ENCODE measurements at regions not wholly inside any gene's neighbourhood (a gene's known extent, or its start where the extent isn't known, plus 50 kb on each side); places are given as distances from the start of the nearest gene placed in this dataset.

DNA sequence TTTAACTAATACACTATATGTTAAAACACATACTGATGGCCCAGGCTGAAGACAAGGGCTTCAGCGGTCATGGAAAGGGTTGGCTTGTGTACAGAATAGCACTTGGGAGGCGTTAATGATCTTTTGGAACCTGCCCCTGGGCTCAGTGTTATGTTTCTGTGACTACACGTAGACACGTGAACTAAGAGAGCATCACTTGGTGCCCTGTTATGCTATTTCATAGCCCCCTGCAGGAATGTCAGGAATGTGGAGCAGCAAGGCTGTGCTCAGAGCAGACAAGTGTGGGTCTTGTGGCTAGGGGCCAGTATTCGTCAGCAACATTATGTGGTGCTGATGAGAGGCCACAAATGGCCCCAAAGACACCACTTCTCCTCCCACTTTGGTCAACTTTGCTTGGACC, 132.4 kb downstream of the MAP3K21 start:
- Histone ChIP-seq H3K4me1 (ENCODE audit: insufficient read depth) (no peaks in the 10 kb centered on the region), H3K4me3 (no peak overlapping the region), H3K27me3 (no peaks in the 10 kb centered on the region), H3K27ac (no peak overlapping the region), H3K36me3 (no peaks in the 10 kb centered on the region), H3K9me3 (no peaks in the 10 kb centered on the region)
- intact Hi-C loops (cut with DNase I) = no loop called here
- no peak for TF ChIP-seq POLR2A (IDR thresholded peaks at IDR 0.05)
- TF ChIP-seq, protein P1, sequence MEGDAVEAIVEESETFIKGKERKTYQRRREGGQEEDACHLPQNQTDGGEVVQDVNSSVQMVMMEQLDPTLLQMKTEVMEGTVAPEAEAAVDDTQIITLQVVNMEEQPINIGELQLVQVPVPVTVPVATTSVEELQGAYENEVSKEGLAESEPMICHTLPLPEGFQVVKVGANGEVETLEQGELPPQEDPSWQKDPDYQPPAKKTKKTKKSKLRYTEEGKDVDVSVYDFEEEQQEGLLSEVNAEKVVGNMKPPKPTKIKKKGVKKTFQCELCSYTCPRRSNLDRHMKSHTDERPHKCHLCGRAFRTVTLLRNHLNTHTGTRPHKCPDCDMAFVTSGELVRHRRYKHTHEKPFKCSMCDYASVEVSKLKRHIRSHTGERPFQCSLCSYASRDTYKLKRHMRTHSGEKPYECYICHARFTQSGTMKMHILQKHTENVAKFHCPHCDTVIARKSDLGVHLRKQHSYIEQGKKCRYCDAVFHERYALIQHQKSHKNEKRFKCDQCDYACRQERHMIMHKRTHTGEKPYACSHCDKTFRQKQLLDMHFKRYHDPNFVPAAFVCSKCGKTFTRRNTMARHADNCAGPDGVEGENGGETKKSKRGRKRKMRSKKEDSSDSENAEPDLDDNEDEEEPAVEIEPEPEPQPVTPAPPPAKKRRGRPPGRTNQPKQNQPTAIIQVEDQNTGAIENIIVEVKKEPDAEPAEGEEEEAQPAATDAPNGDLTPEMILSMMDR (IDR thresholded peaks at IDR 0.05) = no peak
- TF ChIP-seq EP300 (IDR thresholded peaks at IDR 0.05) = no peak
- WGBS, 3 donors = 52 to 55% (median 52%) methylated on average over 5 of the region's 5 CpGs
- no peak for DNase-seq

DNA sequence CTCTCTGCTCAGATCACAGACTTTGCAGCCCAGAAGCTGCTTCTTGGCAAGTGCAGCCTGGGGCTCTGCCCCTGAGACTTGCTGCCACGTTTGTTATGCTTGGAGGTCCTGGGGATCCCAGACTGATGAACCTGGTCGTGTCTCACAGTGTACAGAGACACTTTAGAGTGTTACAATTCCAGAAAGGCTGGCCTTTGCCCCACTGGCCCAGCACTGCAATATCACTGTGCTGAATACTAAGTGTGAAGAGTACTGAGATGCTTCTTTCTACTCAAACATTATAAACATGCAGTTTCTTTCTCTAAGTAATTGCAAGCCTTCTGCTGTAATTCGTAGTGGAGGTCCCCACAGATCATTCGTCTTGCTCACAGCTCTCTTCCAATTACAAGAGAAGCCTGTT, 133.2 kb downstream of the MAP3K21 start:
- no peak for DNase-seq
- Histone ChIP-seq H3K4me3 (no peak overlapping the region), H3K4me1 (ENCODE audit: insufficient read depth) (no peaks in the 10 kb centered on the region), H3K9me3 (no peaks in the 10 kb centered on the region), H3K27ac (no peak overlapping the region), H3K27me3 (no peaks in the 10 kb centered on the region), H3K36me3 (no peaks in the 10 kb centered on the region)
- 57 to 67% (median 63%) methylated on average over 4 of the region's 4 CpGs for WGBS, 3 donors
- TF ChIP-seq EP300 (IDR thresholded peaks at IDR 0.05) (no peak), POLR2A (IDR thresholded peaks at IDR 0.05) (no peak)
- TF ChIP-seq, protein P1 (IDR thresholded peaks at IDR 0.05) = no peak
- intact Hi-C loops (cut with DNase I) = no loop called here

DNA sequence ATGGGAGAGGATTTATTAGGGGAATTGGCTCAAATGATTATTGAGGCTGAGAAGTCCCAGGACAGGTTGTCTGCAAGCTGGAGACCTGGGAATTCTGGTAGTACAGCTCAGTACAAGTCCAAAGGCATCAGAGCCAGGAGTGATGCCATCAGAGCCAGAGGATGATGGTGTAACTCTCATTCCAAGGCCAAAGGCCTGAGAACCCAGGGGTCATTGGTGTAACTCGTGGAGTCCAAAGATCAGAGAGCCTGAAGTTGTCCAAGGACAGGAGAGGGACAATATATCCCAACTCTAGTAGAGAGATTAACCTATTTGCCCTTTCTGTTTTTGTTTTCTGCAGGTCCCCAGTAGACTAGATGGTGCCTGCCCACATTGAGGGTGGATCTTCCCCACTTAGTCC, 134.3 kb downstream of the MAP3K21 start:
- Histone ChIP-seq H3K4me3 (no peak overlapping the region), H3K27ac (no peak overlapping the region), H3K27me3 (no peaks in the 10 kb centered on the region), H3K4me1 (ENCODE audit: insufficient read depth) (no peaks in the 10 kb centered on the region), H3K9me3 (no peaks in the 10 kb centered on the region), H3K36me3 (no peaks in the 10 kb centered on the region)
- no peak for DNase-seq
- TF ChIP-seq, protein P1 (IDR thresholded peaks at IDR 0.05) = no peak
- TF ChIP-seq EP300 (IDR thresholded peaks at IDR 0.05) (no peak), POLR2A (IDR thresholded peaks at IDR 0.05) (no peak)
- intact Hi-C loops (cut with DNase I) = no loop called here
- WGBS, 3 donors = 38 to 82% (median 39%) methylated on average over 1 of the region's 1 CpG

DNA sequence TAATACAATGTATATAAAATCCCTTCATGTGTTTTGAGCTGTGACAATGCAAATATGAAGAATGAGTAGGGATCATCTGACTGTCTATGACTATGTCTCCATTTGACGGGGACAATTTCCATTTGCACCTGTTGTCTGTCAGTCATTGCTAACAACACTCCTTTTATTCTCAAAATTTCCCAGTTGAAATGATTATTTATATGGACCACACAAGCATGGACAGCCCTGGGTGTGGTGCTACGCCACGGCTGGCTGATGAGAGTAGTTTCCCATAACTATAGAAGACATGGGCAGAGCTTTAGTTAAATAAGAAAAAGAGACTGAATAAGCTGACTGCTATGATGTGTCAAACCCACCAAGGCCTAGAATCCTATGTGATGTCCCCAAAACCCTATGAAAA, 135.8 kb downstream of the MAP3K21 start:
- Histone ChIP-seq H3K9me3 (no peaks in the 10 kb centered on the region), H3K27me3 (no peaks in the 10 kb centered on the region), H3K4me3 (no peak overlapping the region), H3K27ac (no peak overlapping the region), H3K36me3 (no peaks in the 10 kb centered on the region), H3K4me1 (ENCODE audit: insufficient read depth) (no peaks in the 10 kb centered on the region)
- DNase-seq = no peak
- intact Hi-C loops (cut with DNase I) = no loop called here
- TF ChIP-seq EP300 (IDR thresholded peaks at IDR 0.05) (no peak), POLR2A (IDR thresholded peaks at IDR 0.05) (no peak)
- TF ChIP-seq, protein P1 (IDR thresholded peaks at IDR 0.05) = no peak
- 89 to 96% (median 95%) methylated on average over 3 of the region's 3 CpGs for WGBS, 3 donors
